Choroid plexus epithelial cell (primary cell): ENCODE measurements at regions not wholly inside any gene's neighbourhood (a gene's known extent, or its start where the extent isn't known, plus 50 kb on each side); places are given as distances from the start of the nearest gene placed in this dataset.

Experiments used
- DNase-seq: peaks from one replicate; pipeline ENCODE4 v3.0.0-alpha.2; 2010; ENCODE audit warnings: low read depth
- H3K4me3 ChIP-seq: 2 replicates; pipeline ENCODE4 v1.5.1; 2011; ENCODE audit warnings: low read depth, mild to moderate bottlenecking, control low read depth, low read length, moderate library complexity
- CTCF ChIP-seq: conservative IDR thresholded peaks from 2 replicates; pipeline ENCODE4 v1.5.1; 2011; ENCODE audit warnings: low read depth, mild to moderate bottlenecking, control low read depth, inconsistent platforms, low read length, moderate library complexity

GRCh38 chr13:105971738-105972137 lies 563.7 kb downstream of the EFNB2 start:
- H3K4me3 ChIP-seq = no peak overlapping the region
- TF ChIP-seq CTCF = no peak
- DNase-seq = no peak

GRCh38 chr13:105971312-105971711 lies 564.1 kb downstream of the EFNB2 start:
- no peak overlapping the region for H3K4me3 ChIP-seq
- no peak for TF ChIP-seq CTCF
- no peak for DNase-seq

GRCh38 chr13:105969761-105970160 lies 565.7 kb downstream of the EFNB2 start:
- no peak for DNase-seq
- no peak for TF ChIP-seq CTCF
- H3K4me3 ChIP-seq = no peak overlapping the region

- no peak for TF ChIP-seq CTCF
- H3K4me3 ChIP-seq = no peak overlapping the region
- DNase-seq = no peak
Measured at GRCh38 chr13:105965910-105966309, 569.6 kb downstream of the EFNB2 start.

- H3K4me3 ChIP-seq = no peak overlapping the region
- DNase-seq = no peak
- TF ChIP-seq CTCF = no peak
Measured at GRCh38 chr13:105962080-105962479, 573.4 kb downstream of the EFNB2 start.

- TF ChIP-seq CTCF = no peak
- DNase-seq = no peak
Measured at GRCh38 chr13:105961438-105961837, 574.0 kb downstream of the EFNB2 start.

GRCh38 chr13:105960326-105960725 lies 575.1 kb downstream of the EFNB2 start:
- no peak for TF ChIP-seq CTCF
- no peak overlapping the region for H3K4me3 ChIP-seq
- no peak for DNase-seq

More at GRCh38 chr13:105961438-105961837, 574.0 kb downstream of the EFNB2 start:
- no peak overlapping the region for H3K4me3 ChIP-seq
